ENCODE measurements at regions not wholly inside any gene's neighbourhood (a gene's known extent, or its start where the extent isn't known, plus 50 kb on each side); places are given as distances from the start of the nearest gene placed in this dataset.

DNA sequence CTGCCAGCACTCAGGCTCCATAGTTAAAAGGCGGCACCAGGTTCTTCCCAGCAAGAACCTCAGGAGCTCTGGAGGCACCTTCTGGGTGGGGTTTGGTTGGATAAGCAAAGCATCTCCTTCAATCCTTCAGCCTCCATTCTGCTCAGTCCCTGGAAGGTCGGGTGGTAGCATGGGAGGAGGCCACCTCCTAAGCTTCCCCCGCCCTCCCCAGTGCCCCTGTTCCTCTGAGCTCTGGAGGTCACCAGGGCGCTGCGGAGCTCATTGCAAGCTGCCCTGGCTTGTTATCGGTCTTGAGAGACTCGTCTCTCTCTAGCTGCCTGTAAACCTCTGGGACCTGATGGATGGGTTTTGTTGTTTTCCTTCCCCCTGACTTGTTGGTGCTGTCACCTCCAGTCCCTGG is 124.8 kb downstream of the RPLP1 start:
- no peak for DNase-seq

- no peak for DNase-seq
Measured at GRCh38 chr15:69578252-69578651, 125.6 kb downstream of the RPLP1 start.

DNA sequence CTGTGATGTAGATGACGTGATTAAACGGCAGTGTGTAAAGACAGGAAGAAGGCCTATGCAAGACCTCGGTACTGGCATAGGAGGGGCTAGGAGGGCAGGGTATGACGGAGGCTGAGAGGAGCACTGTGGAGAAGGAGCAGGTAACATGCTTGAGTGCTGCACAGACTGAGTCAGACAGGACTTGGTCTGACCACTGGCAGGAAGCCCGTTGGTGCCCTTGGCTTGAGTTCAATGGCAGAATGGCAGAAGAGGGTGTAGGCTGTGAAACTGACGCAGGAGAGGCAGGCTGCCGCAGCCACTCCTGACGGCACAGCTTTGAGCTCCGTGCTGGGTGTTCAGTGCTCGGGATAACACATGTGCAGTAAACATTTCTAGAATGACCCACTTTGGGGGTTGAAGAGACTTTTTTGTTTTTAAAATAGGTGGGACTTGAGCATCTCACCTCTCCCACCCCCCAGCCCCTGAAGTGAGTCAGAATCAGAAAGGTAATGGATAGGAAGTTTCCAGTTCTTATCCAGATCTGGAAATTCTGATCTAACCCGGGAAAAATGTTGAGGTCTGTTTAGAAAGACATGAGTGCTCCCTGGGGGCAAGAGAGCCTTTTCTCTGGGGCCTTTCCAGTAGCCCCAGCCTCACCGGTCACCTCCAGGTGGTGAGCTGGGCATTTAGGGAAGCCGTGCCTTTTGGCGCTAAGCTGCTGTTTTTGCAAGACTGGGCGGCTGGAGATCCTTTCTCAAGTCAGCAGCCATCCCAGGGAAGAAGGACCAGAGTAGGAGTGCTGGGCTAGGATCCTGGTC is 126.4 kb downstream of the RPLP1 start:
- no peak for DNase-seq

GRCh38 chr15:69579950-69580618 is 127.5 kb downstream of the RPLP1 start:
- no peak for DNase-seq

DNA sequence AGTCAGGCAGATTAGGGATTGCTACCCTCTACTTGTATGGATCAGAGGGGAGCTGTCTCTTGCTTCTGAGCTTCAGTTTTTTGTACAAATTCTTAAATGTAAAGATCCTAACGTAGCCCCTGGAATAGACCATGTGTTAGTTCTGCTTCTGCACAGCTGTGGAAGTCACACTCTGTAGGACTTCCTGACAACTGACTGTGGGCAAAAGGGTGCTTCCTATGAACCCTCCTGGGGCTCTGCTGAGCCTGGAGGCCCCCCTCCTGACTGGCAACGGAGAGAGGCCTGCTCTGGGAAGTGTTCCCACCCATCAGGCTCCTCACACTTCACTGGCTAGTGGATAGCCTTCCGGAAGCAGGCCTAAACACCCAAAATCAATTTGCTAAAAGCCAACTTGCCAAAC is 131.0 kb downstream of the RPLP1 start:
- DNase-seq, result no peak

DNA sequence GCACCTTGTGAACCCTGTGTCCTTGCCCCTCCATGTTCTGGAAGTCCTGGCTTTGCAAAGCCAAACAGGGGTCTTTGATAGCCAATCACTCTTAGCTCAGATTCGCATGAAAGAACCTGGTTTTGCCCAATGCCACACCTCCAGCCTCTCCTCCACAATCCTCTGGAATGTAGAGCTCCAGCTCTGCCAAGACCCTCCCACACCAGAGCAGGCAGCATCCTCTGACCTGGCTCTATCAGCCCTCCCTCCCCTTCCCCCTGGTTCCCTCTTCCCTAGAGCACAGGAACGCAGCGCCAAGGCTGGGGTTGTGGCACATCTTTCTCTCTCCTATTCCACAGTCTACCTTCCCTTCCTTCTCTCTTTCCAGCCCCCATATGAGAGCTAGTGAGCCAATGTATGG is 133.3 kb downstream of the RPLP1 start:
- DNase-seq, result no peak

DNA sequence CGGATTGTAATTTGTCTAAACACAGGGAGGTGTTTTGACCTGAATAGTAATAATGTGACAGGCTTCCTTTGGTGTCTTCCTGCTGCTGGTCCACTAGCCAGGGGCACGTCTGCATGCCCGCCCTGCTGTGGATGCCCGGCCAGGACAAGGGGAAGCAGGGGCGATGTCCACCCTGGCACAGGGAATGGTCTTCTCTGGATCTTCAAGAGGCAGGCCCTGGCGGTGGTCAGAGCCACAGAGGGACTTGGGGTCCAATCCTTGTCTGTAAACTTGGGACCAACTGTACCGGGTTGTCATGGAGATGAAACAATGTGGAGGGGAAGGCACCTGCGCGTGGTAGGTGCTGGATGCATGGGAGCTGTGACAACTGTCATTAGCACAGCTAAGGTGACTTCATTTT is 134.1 kb downstream of the RPLP1 start:
- DNase-seq, result no peak

DNA sequence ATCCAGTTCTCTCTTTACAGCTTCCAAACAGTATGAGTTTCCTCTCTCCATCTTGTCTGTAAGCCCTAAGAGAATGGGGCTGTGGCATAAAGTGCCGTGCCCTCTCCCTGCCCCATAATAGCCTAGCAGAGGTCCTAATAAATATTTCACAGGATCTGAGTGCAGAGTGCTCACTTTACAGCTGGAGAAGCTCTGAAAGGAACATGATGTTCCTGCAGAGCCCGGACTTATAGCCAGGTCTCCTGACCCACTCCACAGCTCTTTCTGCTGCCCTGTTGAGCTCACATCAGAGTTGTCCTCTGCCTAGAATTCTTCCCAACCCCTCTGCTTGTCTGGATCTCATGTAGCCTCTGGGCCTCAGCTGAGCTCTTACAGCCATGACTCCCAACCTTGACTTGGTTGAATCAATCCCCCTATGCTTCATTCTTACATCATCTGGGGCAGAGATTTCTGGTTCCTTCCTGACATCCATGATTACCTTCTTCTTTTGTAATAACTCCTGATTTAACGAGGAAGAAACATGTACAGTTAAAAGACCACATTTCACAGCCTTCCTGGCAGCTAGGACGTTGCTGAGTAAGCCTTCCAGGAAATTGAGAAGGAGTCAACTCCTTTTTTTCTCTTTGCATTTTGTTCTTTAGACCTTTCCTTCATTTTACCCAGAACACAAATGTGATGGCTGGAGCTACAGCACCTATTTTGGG is 135.3 kb downstream of the RPLP1 start:
- DNase-seq, result no peak

DNA sequence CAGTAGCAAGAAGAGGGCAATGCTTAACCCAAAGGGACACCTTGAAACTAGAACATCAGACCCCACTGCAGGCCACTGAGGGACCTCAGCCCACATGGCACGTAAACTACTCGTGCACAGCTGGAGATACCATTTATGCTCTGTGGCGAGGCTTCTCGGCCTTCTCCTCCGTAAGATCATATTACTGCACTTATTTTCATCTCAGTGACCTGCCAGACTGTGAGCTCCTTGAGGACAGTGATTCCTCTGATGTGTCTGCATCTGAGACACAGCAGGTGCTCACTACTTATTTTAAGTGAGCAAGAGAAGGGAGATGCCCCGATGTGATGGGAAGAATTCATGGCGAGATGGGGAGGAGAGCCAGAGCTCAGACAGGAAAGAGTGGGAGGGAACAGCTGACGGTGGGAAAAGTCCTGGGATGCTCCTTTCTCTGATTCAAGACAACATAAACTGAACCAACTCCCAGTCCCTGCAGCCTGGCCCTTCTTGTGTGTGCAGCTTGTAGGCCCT is 137.6 kb downstream of the RPLP1 start:
- no peak for DNase-seq

DNA sequence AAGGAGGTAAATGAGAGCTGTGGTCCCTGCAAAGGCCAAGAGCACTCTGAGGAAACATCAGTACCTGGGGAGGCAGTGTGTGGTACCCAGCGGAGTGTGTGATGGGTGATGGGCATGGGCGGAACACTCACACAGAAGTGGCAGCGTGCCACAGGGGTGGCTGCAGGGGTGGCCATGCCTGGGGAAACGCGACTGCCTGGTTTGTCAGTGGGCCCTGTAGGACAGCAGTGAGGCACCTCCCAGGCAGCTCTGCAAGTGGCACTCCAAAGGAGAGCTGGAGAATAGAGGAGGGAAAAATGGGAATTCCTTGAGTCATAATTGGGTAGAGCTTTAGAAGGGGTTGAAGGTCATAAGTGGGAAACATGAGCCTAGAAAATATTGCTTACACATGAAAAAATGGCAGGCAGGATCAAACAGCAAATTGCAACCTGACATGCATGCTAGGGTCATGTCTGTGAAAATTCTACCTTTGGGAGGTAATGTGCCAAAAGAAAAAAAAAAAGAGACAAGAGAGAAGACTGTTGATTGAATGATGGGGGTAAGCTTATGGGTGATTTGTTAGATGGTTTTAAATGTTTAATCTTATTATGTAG is 138.4 kb downstream of the RPLP1 start:
- DNase-seq, result no peak

DNA sequence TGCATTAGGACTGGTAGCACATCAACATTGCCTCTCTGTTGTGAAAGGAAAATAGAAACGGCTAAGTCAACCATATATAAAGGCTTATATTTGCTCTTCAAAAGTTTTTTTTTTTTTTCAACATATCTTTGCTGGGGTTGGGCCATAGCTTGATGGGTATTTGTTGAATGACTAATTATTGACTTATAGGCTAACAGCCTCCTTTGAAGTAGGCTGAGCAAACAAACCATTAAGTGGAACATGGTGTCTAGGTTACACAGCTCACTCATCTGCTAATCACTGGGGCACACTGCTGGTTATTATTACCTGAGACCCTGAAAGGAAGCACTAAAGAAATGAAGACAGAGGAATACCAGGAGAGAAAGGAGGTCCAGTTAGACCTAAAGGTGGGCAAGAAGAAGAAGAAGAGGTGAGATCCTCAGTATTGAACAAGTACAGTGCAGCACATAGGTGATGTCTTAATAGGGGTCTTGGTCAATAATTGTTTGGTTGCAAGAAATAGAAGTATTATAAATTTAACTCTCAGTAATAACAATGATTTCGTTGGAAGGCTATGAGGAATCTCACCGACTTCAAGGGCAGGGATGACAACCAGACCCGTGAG is 139.4 kb downstream of the RPLP1 start:
- DNase-seq, result no peak

DNA sequence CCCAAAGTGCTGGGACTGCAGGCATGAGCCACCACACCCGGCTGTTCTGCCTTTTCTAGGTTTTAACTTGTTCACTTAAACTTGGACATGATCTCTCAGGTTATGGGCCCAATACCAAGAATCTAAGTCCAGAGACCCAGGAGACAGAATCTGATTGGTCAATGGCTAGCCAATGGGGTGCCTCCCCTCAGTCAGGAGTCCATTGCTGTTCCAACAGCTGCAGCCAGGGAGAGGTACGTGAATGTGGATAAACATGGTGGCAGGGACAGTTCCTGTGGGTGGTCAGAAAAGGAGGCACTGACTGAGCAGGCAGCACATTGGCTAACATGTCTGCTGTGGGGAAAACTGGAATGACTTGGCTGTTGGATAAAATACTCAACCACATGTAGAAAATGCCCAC is 140.3 kb downstream of the RPLP1 start:
- no peak for DNase-seq

GRCh38 chr15:69593488-69593887 is 140.9 kb downstream of the RPLP1 start:
- DNase-seq, result no peak

DNA sequence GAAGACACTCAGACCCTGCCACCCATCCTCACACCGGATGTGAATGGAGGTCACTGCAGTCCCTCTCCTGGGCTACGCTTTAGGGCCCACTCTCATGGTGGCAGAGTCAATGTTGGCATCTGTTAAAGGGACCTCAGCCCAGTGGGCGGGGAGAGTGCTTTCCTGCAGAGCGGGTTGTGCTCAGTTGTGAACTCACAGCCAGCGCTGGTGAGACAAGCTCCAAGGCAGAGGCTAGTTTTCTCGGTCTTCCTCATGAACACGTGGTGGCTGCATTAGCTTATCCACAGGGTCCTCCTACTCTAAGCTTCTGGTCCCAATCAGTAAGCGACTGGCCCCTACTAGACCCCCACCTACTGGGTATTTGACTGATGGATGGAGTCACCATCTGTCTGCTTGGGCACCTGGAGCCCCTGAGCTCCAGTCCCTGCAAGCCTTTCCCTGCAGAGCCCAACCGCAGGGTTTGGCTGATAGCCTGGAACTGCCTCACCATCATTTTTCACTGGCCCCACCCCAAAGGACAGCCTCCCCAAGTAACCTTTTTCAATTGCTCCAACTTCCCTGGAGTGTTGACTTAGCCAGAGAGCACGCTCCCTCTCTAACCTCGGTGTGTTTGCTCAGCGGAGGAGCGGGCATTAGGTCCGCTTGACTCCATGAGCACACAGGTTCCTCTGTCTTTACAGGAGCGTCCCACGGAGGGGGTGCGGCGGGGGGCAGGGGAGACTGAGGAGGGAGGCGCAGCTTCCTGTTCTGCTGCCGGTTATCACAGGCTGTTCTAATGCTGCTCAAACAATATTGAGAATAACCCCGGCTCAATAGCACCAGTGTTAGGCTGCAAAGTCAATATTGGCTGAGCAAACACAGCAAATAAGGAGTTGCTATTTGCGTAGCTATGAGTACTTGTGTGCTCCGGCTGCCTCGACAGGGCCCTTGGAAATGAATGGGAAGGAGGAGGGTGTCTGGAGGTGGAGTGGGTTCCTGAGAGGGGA is 141.7 kb downstream of the RPLP1 start:
- no peak for DNase-seq

GRCh38 chr15:69595009-69595791 is 142.6 kb downstream of the RPLP1 start:
- no peak for DNase-seq

DNA sequence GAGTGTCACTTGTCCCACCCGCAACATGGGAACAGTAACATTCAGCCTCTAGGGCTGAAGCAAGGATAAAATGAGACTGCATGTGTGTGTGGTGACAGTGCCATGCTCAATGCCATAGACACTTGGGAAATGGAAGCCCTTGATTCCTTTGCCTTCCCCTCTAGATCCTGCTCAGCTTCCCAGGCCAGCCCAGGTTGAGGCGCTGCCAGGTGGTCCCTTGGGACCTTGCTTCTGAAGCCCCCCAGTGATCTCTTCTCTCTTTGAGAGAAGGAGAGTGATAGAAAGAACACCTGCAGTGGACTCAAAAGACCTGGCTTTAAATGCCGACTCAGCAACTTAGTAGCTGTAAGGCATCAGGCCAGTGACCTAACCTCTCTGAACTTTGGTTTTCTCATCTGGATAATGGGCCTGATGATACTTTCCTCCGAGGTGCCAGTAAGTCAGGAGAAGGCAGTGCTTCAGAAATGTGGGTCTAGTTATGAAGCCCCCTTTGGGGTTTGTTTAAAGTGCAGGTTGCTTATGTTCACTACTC is 144.5 kb downstream of the RPLP1 start:
- DNase-seq, result no peak

- DNase-seq, result no peak
Measured at GRCh38 chr15:69599271-69599670, 146.7 kb downstream of the RPLP1 start.

GRCh38 chr15:69600556-69601085 is 148.0 kb downstream of the RPLP1 start:
- DNase-seq, result no peak

GRCh38 chr15:69601711-69602504 is 149.3 kb downstream of the RPLP1 start:
- no peak for DNase-seq

All from occipital lobe (tissue), 1 donor.